ENCODE measurements at regions not wholly inside any gene's neighbourhood (a gene's known extent, or its start where the extent isn't known, plus 50 kb on each side); places are given as distances from the start of the nearest gene placed in this dataset.

- TF ChIP-seq EZH2 (IDR thresholded peaks at IDR 0.05; ENCODE audit: low read length) (no peak), CTCF (optimal IDR thresholded peaks at IDR 0.05 in 1 of 3, IDR thresholded peaks at IDR 0.05 in 1 of 3, conservative IDR thresholded peaks at IDR 0.05 in 1 of 3; ENCODE audit: extremely low read depth in 1 of 3, insufficient read depth in 2 of 3, low read length in 3 of 3) (no peak)
- Histone ChIP-seq H3K9ac (ENCODE audit: control insufficient read depth, extremely low read depth, insufficient read depth, low read length) (no peak overlapping the region), H3K27ac (ENCODE audit: control insufficient read depth, insufficient read depth, low read length) (no peak overlapping the region), H3K4me3 (ENCODE audit: control insufficient read depth in 2 of 3, extremely low read depth in 1 of 3, insufficient read depth in 2 of 3, low read depth in 1 of 3, low read length in 3 of 3) (no peak overlapping the region), H3K36me3 (ENCODE audit: control insufficient read depth in 2 of 2, extremely low read depth in 1 of 2, insufficient read depth in 2 of 2, low read length in 2 of 2) (no peaks in the 10 kb centered on the region), H4K20me1 (ENCODE audit: control insufficient read depth, extremely low read depth, insufficient read depth, low read length) (no peaks in the 10 kb centered on the region), H3K4me1 (ENCODE audit: control insufficient read depth, extremely low read depth, insufficient read depth, low read length) (no peaks in the 10 kb centered on the region), H3K9me3 (ENCODE audit: control insufficient read depth, low read depth, low read length) (no peaks in the 10 kb centered on the region), H3K79me2 (ENCODE audit: control insufficient read depth, insufficient read depth, low read length) (no peaks in the 10 kb centered on the region), H3K27me3 (ENCODE audit: control insufficient read depth, extremely low read depth, insufficient read depth, low read length) (no peaks in the 10 kb centered on the region), H3K4me2 (ENCODE audit: control insufficient read depth, extremely low read depth, insufficient read depth, low read depth, low read length) (no peak overlapping the region), H2AFZ (ENCODE audit: control insufficient read depth, low read length) (no peak overlapping the region), H3K9me1 (ENCODE audit: control insufficient read depth, extremely low read depth, insufficient read depth, low read length) (no peaks in the 10 kb centered on the region)
- DNase-seq (ENCODE audit: low read depth, low spot score) (no peak), FAIRE-seq (no peak)
- dilution Hi-C loops (cut with MboI; ENCODE audit: extremely low pct_ligation_motif_present, low sequenced_read_pairs): no loop called here
Observed at GRCh38 chr12:39011166-39011565, 105.8 kb upstream of the CPNE8 start.

DNA sequence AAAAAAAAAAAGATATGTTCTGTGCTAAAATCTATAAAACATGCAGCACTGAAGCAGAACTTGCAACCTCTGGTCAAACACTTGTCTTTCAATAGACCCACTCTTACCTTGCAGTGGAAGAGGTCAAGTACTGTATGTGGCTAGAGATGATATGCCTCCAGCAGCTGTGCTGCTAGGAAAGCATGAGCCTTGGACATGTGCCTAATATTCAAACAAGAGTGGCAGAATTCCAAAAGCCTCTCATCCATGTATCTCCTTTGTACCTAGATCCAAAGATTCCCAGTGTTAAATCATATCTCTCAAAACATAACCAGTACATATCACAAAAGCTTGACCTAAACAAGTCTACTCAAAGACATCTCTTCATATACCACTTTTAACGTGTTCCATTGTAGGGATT lies 105.0 kb upstream of the CPNE8 start:
- Histone ChIP-seq H2AFZ (ENCODE audit: control insufficient read depth, low read length) (no peak overlapping the region), H3K79me2 (ENCODE audit: control insufficient read depth, insufficient read depth, low read length) (no peaks in the 10 kb centered on the region), H3K27me3 (ENCODE audit: control insufficient read depth, extremely low read depth, insufficient read depth, low read length) (no peaks in the 10 kb centered on the region), H3K9me1 (ENCODE audit: control insufficient read depth, extremely low read depth, insufficient read depth, low read length) (no peaks in the 10 kb centered on the region), H3K9me3 (ENCODE audit: control insufficient read depth, low read depth, low read length) (no peaks in the 10 kb centered on the region), H3K4me3 (ENCODE audit: control insufficient read depth in 2 of 3, extremely low read depth in 1 of 3, insufficient read depth in 2 of 3, low read depth in 1 of 3, low read length in 3 of 3) (no peak overlapping the region), H3K27ac (ENCODE audit: control insufficient read depth, insufficient read depth, low read length) (no peak overlapping the region), H3K4me2 (ENCODE audit: control insufficient read depth, extremely low read depth, insufficient read depth, low read depth, low read length) (no peak overlapping the region), H4K20me1 (ENCODE audit: control insufficient read depth, extremely low read depth, insufficient read depth, low read length) (no peaks in the 10 kb centered on the region), H3K9ac (ENCODE audit: control insufficient read depth, extremely low read depth, insufficient read depth, low read length) (no peak overlapping the region), H3K36me3 (ENCODE audit: control insufficient read depth in 2 of 2, extremely low read depth in 1 of 2, insufficient read depth in 2 of 2, low read length in 2 of 2) (no peaks in the 10 kb centered on the region), H3K4me1 (ENCODE audit: control insufficient read depth, extremely low read depth, insufficient read depth, low read length) (no peaks in the 10 kb centered on the region)
- no peak for FAIRE-seq
- DNase-seq (ENCODE audit: low read depth, low spot score): no peak
- no peak for TF ChIP-seq CTCF (optimal IDR thresholded peaks at IDR 0.05 in 1 of 3, IDR thresholded peaks at IDR 0.05 in 1 of 3, conservative IDR thresholded peaks at IDR 0.05 in 1 of 3; ENCODE audit: extremely low read depth in 1 of 3, insufficient read depth in 2 of 3, low read length in 3 of 3)
- TF ChIP-seq EZH2 (IDR thresholded peaks at IDR 0.05; ENCODE audit: low read length): no peak
- dilution Hi-C loops (cut with MboI; ENCODE audit: extremely low pct_ligation_motif_present, low sequenced_read_pairs): no loop called here

Data from keratinocyte (primary cell).